OCI-LY7 (cell line): ENCODE measurements at regions not wholly inside any gene's neighbourhood (a gene's known extent, or its start where the extent isn't known, plus 50 kb on each side); places are given as distances from the start of the nearest gene placed in this dataset.

ENCODE experiments used
- CTCF ChIP-seq: fragments of 200-600 bp; sonication (generic); conservative IDR thresholded peaks from 2 replicates; pipeline ENCODE4 v1.5.1; 2014; ENCODE audit warnings: mild to moderate bottlenecking, antibody characterized with exemption, low read length, moderate library complexity, mixed read lengths
- EZH2phosphoT487 ChIP-seq: fragments of 200-600 bp; sonication (generic); IDR thresholded peaks from 2 replicates; pipeline ENCODE4 v1.6.1; 2018; ENCODE audit warnings: low read depth, borderline replicate concordance, mild to moderate bottlenecking, mixed run types, antibody characterized with exemption, low read length, moderate library complexity, mixed read lengths

DNA sequence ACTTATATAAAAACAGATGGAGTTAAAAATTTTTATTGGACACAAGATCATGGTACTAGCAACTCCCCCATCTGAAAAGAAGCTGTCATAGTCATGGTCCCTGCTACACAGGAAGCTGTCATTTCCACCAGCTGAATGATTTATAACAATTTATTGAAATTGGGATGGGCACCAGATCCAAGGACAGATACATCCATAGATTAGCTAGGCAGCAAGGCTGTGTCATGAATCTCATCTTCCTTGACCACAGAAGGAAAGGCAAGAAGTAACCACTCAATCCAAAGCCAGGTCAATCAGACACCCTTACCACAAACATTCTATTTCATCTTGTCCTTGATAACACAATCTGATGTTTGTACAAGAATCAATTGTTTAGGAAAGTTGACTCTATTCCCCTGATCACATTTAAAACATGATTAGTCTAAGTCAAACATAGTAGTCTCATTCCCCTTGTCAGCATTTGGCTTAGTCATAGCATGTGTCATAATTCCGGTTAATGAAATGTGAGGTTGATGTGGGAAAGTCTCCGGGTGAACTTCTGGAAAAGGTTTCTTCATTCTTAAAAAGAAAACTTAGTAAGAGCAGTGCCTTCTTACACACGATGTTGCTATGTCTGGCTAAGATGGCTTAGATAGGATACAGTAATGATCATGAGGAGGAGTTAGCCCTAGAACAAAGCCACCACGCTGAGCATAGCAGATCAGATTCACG is 462.6 kb upstream of the PAPPA start:
- TF ChIP-seq CTCF (no peak), EZH2phosphoT487 (no peak)
